Common myeloid progenitor, CD34-positive (primary cell): ENCODE measurements at regions not wholly inside any gene's neighbourhood (a gene's known extent, or its start where the extent isn't known, plus 50 kb on each side); places are given as distances from the start of the nearest gene placed in this dataset.

Experiments
- CTCF ChIA-PET: fragments of 350-600 bp; sonication (Branson Sonifier 250); formaldehyde crosslinking; loops from one replicate; lab custom pipeline; 2021; ENCODE audit warnings: antibody characterized with exemption; lab: Charles Lee
- POLR2A ChIA-PET: fragments of 350-600 bp; sonication (Branson Sonifier 250); formaldehyde crosslinking; loops from one replicate; lab custom pipeline; 2021; ENCODE audit warnings: antibody characterized with exemption; lab: Charles Lee
- DNase-seq, 3 donors: peaks; one replicate each; pipeline versions ENCODE4 v3.0.0 to v3.0.0-alpha.2; 2013
- H3K27ac ChIP-seq, 2 experiments: 1 replicate in 1 of 2; 2 replicates in 1 of 2; pipeline ENCODE4 v1.7.0; 2013; ENCODE audit warnings: inconsistent platforms in 2 of 2, low read length in 2 of 2, mild to moderate bottlenecking in 2 of 2, low read depth in 1 of 2, moderate library complexity in 1 of 2; ENCODE audit not compliant: severe bottlenecking in 2 of 2, insufficient read depth in 1 of 2, poor library complexity in 1 of 2
- H3K27me3 ChIP-seq, 5 experiments: replicated peaks in 2 of 5; 1 replicate in 3 of 5; 2 replicates in 2 of 5; pipeline versions ENCODE4 v1.6.1 to v1.7.0; 2013; ENCODE audit warnings: low read length in 4 of 5, mild to moderate bottlenecking in 2 of 5, moderate library complexity in 2 of 5, inconsistent platforms in 1 of 5; ENCODE audit not compliant: insufficient read depth in 5 of 5, control insufficient read depth in 4 of 5
- H3K36me3 ChIP-seq, 4 experiments: 1 replicate in 2 of 4; 2 replicates in 2 of 4; pipeline versions ENCODE4 v1.6.1 to v1.7.0; 2013; ENCODE audit warnings: low read length in 3 of 4, control low read depth in 1 of 4, mild to moderate bottlenecking in 1 of 4; ENCODE audit not compliant: control insufficient read depth in 4 of 4, insufficient read depth in 4 of 4
- H3K4me1 ChIP-seq, 4 experiments: 1 replicate in 3 of 4; 2 replicates in 1 of 4; pipeline versions ENCODE4 v1.6.1 to v1.7.1; 2013; ENCODE audit warnings: low read length in 3 of 4, mild to moderate bottlenecking in 3 of 4, control low read depth in 1 of 4, inconsistent platforms in 1 of 4, moderate library complexity in 1 of 4; ENCODE audit not compliant: control insufficient read depth in 4 of 4, insufficient read depth in 4 of 4; ENCODE audit errors: control extremely low read depth in 1 of 4
- H3K4me3 ChIP-seq, 7 experiments: 1 replicate in 4 of 7; 2 replicates in 3 of 7; pipeline versions ENCODE4 v1.5.1 to v1.7.0; 2013; ENCODE audit warnings: mild to moderate bottlenecking in 7 of 7, low read length in 6 of 7, moderate library complexity in 6 of 7, inconsistent platforms in 2 of 7, low read depth in 2 of 7, control low read depth in 1 of 7; ENCODE audit not compliant: insufficient read depth in 4 of 7, control insufficient read depth in 1 of 7; ENCODE audit errors: extremely low read depth in 1 of 7
- H3K9me3 ChIP-seq, 5 experiments: 1 replicate in 4 of 5; 2 replicates in 1 of 5; pipeline versions ENCODE4 v1.6.1 to v1.7.1; 2013; ENCODE audit warnings: low read length in 4 of 5, mild to moderate bottlenecking in 2 of 5, inconsistent platforms in 1 of 5, low read depth in 1 of 5, moderate library complexity in 1 of 5; ENCODE audit not compliant: control insufficient read depth in 4 of 5, insufficient read depth in 2 of 5; ENCODE audit errors: control extremely low read depth in 1 of 5
- WGBS: methylation state at CpG from one replicate; pipeline ENCODE4 v1.1.5; 2013; ENCODE audit not compliant: insufficient coverage; 5-methylcytosine and 5-hydroxymethylcytosine counted together

DNA sequence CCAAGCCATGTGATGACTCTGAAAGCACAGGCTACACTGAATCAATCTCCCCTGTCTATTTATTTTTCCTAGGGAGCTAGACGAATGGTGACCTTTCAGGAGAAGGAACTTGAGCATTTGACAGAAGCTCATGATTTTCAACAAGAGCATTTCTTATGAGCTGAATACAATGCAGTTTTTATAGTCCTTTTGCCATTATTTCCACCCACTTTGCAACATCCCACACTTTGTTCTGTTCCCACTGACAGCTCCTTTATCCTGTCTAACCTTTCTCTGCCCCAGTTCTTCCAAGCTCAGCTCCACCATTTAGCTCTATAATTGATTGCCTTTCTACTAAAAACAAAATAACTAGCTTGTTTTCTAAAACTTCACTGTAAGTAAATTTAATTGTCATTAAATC, 91.9 kb upstream of the PRSS1 start:
- no peaks in the 10 kb centered on the region for H3K4me1 ChIP-seq
- DNase-seq = no peak
- no peak overlapping the region for H3K27ac ChIP-seq
- 80% methylated on average over 1 of the region's 1 CpG for WGBS
- no peaks in the 10 kb centered on the region for H3K36me3 ChIP-seq
- no peak overlapping the region for H3K4me3 ChIP-seq
- no peaks in the 10 kb centered on the region for H3K27me3 ChIP-seq
- ChIA-PET POLR2A (no interaction called here), CTCF (interaction anchor here (0.7 to 2.5 kb wide), 16 partner anchors 11 to 272 kb away, joined by 3 to 12 read pairs (median 4); no protein-coding TSS in a partner anchor)
- H3K9me3 ChIP-seq = peaks cover 0 to 5% (median 0%) of the 10 kb centered on the region in 5 experiments

DNA sequence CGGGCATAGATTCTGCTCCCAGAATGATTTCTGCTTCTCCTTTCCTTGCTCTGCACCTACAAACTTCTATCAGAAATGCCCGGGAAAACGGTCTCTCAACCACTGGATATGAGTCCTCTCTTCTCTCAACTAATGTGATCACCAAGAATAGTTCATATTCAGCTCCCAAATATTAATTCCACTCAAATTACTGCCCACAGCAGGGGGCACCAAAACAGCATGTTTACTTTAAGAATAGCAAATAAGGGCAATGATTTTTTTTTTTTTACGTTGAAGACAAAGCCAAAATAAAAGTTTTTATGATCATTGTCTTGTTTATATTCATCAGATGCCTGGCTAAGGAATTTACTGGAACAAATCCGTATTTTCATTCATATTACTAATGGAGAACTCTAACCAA, 94.9 kb upstream of the PRSS1 start:
- Histone ChIP-seq H3K4me1 (no peaks in the 10 kb centered on the region), H3K36me3 (no peaks in the 10 kb centered on the region), H3K4me3 (no peak overlapping the region), H3K27me3 (no peaks in the 10 kb centered on the region), H3K27ac (no peak overlapping the region), H3K9me3 (peaks cover 0 to 3% (median 0%) of the 10 kb centered on the region in 5 experiments)
- DNase-seq = peak in 2 of 3 donors; percentile 63 to 67
- CTCF ChIA-PET = interaction anchor here (0.6 to 2.6 kb wide), 7 partner anchors 22 to 139 kb away, joined by 3 to 19 read pairs (median 3); no protein-coding TSS in a partner anchor
- WGBS = no CpG with 5 or more reads among the region's 5 CpGs
- POLR2A ChIA-PET = no interaction called here

DNA sequence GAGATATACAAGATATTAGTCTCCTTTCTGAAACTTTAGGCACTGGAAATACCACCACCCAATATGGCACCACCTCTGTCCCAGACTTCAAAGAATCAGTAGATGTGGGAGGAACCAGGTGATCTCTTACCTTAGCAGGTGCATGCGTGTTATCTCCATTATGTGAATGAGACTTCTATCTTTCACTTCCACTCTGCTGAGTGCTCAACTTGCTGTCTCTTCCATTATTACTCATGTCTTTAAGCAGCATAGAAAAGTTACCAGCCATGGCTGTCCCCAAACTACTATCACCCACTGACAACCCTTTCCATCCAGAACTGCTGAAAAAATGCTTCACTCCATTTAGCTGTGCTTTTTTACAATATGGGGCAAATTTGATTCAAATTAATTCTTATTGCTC, 101.5 kb upstream of the PRSS1 start:
- no peaks in the 10 kb centered on the region for H3K36me3 ChIP-seq
- peaks cover 9 to 32% (median 20%) of the 10 kb centered on the region in 4 experiments for H3K4me1 ChIP-seq
- H3K9me3 ChIP-seq = peaks cover 0 to 3% (median 0%) of the 10 kb centered on the region in 5 experiments
- H3K27me3 ChIP-seq = no peaks in the 10 kb centered on the region
- no peak overlapping the region for H3K27ac ChIP-seq
- 100% methylated on average over 1 of the region's 1 CpG for WGBS
- POLR2A ChIA-PET = interaction anchor here (0.7 kb wide), 1 partner anchor 158 kb away, joined by 3 read pairs; no protein-coding TSS in a partner anchor
- DNase-seq = no peak
- CTCF ChIA-PET = interaction anchor here (1.1 to 2.0 kb wide), 2 partner anchors 13 to 18 kb away, joined by 3 to 4 read pairs; no protein-coding TSS in a partner anchor
- no peak overlapping the region for H3K4me3 ChIP-seq

DNA sequence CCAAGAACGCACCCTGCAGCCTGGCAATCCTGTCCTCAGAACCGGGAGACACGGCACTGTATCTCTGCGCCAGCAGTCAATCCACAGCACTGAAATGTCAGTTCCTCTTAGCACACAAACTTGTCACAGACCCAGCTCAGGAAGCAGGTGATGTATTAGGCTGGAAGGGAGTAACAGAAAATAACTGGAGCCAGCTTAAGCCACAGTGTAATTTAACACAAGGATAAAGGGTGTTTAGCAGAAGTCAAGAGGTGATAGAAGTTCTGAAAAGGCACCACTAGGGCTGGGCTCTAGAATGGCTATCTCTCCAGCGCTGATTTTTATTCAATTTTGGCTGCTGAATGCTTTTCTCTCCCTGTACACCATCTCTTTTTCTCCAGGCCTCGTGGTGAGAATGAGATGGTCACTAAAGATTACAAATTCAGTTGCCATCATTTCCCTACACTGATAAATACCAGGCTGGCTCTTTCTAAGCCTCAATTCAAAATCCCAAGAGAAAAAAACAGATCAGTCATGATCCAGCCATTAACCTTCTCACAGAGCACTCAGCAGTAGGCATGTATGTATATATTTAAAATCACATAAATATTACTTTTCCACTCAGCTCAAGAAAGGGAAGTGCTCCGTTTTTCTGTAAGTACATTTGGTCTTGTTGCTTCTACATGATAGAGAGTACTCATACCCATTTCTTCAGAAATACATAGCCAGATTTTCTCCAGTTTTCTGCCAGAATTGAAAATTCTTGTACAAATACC, 102.7 kb upstream of the PRSS1 start:
- DNase-seq = peak; percentile 69 to 95 (median 90)
- H3K27me3 ChIP-seq = no peaks in the 10 kb centered on the region
- no peaks in the 10 kb centered on the region for H3K9me3 ChIP-seq
- 0% methylated on average over 6 of the region's 7 CpGs for WGBS
- H3K4me1 ChIP-seq = peaks cover 9 to 42% (median 23%) of the 10 kb centered on the region in 4 experiments
- no peaks in the 10 kb centered on the region for H3K36me3 ChIP-seq
- CTCF ChIA-PET = interaction anchor here (0.6 to 2.2 kb wide), 6 partner anchors 11 to 166 kb away, joined by 3 to 15 read pairs (median 5); no protein-coding TSS in a partner anchor
- peak overlapping the region in 6 of 7 experiments; percentile 49 to 78 (median 63) for H3K4me3 ChIP-seq
- H3K27ac ChIP-seq = peak overlapping the region; percentile 46 to 84
- POLR2A ChIA-PET = interaction anchor here (1.5 to 1.7 kb wide), 2 partner anchors 9 to 137 kb away, joined by 4 to 5 read pairs; no protein-coding TSS in a partner anchor

GRCh38 chr7:142645777-142646176, 103.5 kb upstream of the PRSS1 start:
- Histone ChIP-seq H3K4me3 (peak overlapping the region in 6 of 7 experiments; percentile 49 to 78 (median 63)), H3K27me3 (no peaks in the 10 kb centered on the region), H3K9me3 (no peaks in the 10 kb centered on the region), H3K4me1 (peaks cover 9 to 43% (median 23%) of the 10 kb centered on the region in 4 experiments), H3K36me3 (no peaks in the 10 kb centered on the region), H3K27ac (peak overlapping the region; percentile 46 to 84)
- 16% methylated on average over 4 of the region's 5 CpGs for WGBS
- peak; percentile 22 to 66 (median 64) for DNase-seq
- ChIA-PET CTCF (interaction anchor here (1.0 to 2.2 kb wide), 7 partner anchors 10 to 167 kb away, joined by 3 to 15 read pairs (median 4); no protein-coding TSS in a partner anchor), POLR2A (interaction anchor here (1.5 to 1.7 kb wide), 2 partner anchors 8 to 137 kb away, joined by 4 to 5 read pairs; no protein-coding TSS in a partner anchor)

- ChIA-PET POLR2A (interaction anchor here (0.6 kb wide), 1 partner anchor 18 kb away, joined by 3 read pairs; no protein-coding TSS in a partner anchor), CTCF (interaction anchor here (0.7 to 2.7 kb wide), 8 partner anchors 9 to 141 kb away, joined by 3 to 9 read pairs (median 4); no protein-coding TSS in a partner anchor)
- no peak overlapping the region for H3K4me3 ChIP-seq
- no peaks in the 10 kb centered on the region for H3K36me3 ChIP-seq
- H3K4me1 ChIP-seq = peaks cover 8 to 41% (median 23%) of the 10 kb centered on the region in 4 experiments
- H3K9me3 ChIP-seq = no peaks in the 10 kb centered on the region
- peak in 2 of 3 donors; percentile 23 to 26 for DNase-seq
- no peaks in the 10 kb centered on the region for H3K27me3 ChIP-seq
- H3K27ac ChIP-seq = no peak overlapping the region
Measured at GRCh38 chr7:142642316-142642715, 107.0 kb upstream of the PRSS1 start.
